NCI-H82 treated with DMSO at 0.1 percent for 48 hours (cell line): ENCODE measurements at regions not wholly inside any gene's neighbourhood (a gene's known extent, or its start where the extent isn't known, plus 50 kb on each side); places are given as distances from the start of the nearest gene placed in this dataset.
"Not testable (repeated sequence)": the region's sequence is repeated elsewhere in the genome, so short reads cannot be mapped to it uniquely, and the experiment has no call there.

ENCODE experiments used
- DNase-seq: peaks from one replicate; lab custom pipeline; 2025; ENCODE audit not compliant: unreplicated experiment; lab: John Stamatoyannopoulos, UW

DNA sequence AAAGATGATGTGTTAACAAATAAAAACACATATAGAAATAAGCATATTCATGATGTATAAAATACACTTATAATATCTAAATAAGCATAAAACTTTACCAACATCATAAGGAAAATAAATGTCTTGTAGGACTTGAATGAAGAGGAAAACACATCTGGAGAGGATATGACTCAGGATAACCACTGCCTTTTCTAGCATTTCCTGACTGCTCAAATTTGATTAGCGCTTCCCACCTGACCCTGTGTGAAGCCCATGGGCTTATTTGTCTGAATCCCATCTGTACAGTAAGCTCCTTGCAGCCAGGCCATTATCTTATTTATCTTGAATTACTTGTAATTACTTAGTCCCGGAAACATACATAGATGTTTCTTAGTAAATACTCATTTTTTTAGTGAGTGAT is 608.6 kb downstream of the COL12A1 start:
- no peak for DNase-seq

DNA sequence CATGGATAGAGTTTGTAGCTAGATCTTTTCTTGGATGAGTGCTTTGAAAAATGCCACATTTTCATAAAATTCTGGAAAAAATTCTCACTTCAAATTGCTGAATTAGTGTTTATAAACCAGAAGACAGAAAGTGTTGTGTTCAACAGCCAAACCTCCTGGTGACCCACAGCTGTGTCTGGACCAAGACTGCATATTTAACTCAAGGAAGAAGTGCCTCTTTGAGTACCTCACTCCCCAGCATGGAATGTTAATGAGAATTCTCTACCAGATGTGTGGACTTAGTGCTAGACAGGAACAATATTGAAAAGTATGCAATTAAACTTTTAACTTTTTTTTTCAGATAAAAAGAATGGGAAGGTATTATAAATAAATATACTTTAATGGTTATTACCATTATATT is 609.3 kb downstream of the COL12A1 start:
- DNase-seq, result no peak

GRCh38 chr6:74594350-74594749 is 611.5 kb downstream of the COL12A1 start:
- not testable (repeated sequence) for DNase-seq

DNA sequence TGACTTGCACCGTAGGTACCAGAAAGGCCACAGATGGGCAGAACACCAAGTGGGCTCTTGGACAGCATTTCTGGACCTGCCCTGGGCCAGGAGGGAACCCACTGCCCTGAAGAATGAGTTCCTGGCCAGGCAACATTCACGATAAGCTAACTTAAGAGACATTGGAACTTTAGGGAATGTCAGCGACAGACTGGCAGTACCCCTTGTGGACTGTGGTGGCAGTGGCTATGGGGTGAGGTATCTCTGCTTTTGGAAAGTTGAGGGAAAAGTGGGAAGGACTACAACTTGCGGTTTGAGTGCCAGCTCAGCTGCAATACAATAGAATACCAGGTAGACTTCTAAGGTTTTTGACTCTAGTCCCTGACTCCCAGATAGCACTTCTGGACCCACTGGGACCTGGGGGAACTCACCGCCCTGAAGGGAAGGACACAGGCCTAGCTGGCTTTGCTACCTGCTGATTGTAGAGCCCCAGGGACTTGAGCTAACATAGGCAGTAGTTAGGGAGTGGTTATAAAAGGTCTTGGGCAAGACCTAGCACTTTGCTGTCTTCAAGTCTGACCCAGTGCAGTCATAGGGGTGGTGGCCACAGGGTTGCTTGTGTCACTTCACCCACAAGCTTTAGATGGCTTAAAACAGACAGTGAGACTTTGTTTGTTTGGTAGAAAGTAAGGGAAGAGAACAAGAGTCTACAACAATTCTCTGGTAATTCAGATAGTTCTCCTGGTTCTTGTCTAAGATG is 617.6 kb downstream of the COL12A1 start:
- DNase-seq, result no peak

- no peak for DNase-seq
Measured at GRCh38 chr6:74587386-74587785, 618.5 kb downstream of the COL12A1 start.

- DNase-seq, result no peak
Measured at GRCh38 chr6:74585753-74586152, 620.1 kb downstream of the COL12A1 start.

- no peak for DNase-seq
Measured at GRCh38 chr6:74581681-74582080, 624.2 kb downstream of the COL12A1 start.

DNA sequence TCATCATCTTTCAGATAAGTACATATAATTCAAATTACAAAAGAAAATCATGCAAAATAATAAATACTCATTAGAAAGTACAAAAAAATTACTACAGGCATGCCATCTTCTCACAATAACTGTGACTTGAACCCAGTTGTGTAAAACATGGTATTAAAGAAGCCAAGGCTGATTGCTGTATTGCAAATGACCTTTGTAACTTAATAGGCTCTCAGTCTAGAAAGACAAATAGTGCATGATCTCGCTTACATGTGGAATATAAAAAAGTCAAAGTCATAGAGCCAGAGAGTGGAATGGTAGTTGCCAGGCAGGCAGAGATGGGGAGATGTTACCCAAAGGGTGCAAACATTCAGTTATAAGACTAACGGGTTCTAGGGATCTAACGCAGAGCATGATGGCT is 626.1 kb downstream of the COL12A1 start:
- no peak for DNase-seq

DNA sequence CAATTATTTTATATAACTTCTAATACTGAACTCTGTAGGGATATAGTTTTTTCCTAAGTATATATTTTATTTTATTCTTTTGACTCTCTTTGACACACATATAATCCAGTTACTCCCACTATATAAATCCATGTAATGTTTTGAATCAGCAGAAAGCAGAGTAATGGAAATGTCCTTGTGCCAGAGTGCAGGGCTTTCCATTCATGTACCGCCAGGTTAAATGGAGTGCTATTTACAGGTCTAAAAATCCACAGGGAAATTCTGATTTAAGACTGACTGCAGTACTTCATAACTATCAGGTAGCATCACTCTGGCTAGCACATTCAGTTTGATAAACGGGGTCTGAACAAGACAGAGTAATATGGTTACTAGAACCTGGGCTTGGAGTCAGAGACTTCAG is 626.8 kb downstream of the COL12A1 start:
- no peak for DNase-seq

DNA sequence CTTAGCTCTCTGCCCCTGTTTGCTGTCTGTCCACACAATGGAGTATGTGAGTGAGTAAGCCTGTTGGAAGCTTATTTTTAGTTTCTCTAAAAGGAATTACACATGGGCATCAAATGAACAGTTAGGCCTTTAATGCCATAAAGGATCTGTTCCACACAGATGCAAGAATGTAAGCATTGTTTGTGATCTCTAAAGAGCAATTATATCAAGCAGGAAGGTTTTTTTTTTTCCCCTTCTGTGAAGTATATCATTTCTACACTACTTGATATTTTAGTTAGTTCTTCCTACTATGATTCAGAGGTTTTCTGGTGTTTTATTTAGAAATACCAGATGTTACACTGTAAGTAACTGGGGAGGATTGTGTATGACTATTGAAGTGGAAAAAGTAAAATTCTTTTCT is 627.5 kb downstream of the COL12A1 start:
- DNase-seq, result no peak

GRCh38 chr6:74577619-74578018 is 628.2 kb downstream of the COL12A1 start:
- DNase-seq, result no peak

- peak; percentile 29 for DNase-seq
Measured at GRCh38 chr6:74574794-74575193, 631.1 kb downstream of the COL12A1 start.

DNA sequence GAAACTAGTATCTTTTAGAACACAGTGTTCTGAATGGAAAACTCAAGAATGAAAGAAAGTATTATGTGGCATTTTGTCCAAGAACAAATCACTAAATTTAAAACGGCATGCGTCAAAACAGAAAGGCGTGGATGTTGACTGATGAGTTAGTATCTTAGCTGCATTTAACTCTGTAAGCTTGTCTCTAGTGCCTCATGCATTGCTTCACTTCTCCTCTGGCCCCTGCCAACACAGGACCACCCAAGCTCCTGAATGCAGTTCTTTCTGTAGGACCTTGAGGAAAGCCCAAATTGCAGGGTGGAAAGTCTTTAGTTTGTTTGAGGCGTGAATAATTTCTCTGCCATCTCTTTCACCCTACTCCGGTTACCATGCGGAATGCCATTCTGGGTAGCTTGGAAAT is 632.2 kb downstream of the COL12A1 start:
- no peak for DNase-seq

DNA sequence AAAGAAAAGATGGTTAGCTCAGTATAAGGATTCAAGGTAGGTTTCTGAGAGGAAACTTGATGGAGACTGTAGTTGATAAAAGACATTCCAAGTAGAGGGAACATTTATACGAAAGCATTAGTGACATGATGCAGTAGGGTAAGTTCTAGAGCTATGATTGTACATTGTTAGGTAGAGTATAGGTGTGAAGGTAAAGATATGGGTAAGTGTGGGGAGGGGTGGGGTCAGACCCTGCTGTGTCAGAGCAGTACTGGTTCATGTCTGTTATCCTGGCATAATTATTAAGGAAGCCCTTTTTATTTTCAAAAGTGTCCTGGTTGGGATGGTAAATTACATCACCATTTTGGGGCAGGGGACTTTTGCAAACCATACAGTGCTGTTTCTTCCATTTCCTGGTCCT is 635.8 kb downstream of the COL12A1 start:
- no peak for DNase-seq

GRCh38 chr6:74568861-74569260 is 637.0 kb downstream of the COL12A1 start:
- DNase-seq, result no peak

DNA sequence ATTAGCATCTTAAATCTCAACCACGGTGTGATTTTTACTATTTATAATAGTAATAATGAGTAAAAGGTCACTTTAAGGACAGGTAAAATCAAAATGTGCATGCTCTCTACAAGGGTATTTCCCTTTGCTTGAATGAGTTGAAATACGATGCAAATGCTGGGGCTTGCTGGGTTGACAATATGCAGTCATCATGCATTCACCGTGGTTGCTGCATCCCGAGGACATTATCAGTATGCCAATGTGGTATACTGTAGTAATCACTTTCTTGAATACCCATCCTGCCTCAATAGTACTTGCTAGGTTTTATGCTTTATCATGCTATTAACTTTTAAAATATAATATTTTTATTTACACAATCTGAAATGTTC is 637.9 kb downstream of the COL12A1 start:
- DNase-seq, result not testable (repeated sequence)

- DNase-seq, result no peak
Measured at GRCh38 chr6:74567281-74567922, 638.5 kb downstream of the COL12A1 start.

GRCh38 chr6:74557236-74557635 is 648.6 kb downstream of the COL12A1 start:
- no peak for DNase-seq

DNA sequence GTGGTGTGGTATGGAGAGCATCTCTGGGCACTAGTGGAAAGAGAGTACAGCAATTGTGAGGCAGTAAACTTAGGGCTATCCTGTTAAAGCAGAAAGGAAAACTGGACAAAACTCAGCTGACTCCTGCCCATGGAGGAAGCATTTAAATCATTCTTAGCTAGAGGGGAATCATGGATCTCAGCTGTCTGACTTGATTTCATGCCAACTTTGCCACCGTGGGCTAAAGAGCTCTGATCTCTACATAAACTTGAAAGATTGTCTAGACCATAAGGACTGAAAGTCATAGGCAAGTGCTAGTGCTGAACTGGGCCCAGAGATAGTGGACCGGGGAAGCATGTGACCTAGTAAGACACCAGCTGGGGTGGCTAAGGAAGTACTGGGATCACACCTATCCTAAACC is 651.8 kb downstream of the COL12A1 start:
- DNase-seq, result no peak

- no peak for DNase-seq
Measured at GRCh38 chr6:74551896-74552295, 654.0 kb downstream of the COL12A1 start.

DNA sequence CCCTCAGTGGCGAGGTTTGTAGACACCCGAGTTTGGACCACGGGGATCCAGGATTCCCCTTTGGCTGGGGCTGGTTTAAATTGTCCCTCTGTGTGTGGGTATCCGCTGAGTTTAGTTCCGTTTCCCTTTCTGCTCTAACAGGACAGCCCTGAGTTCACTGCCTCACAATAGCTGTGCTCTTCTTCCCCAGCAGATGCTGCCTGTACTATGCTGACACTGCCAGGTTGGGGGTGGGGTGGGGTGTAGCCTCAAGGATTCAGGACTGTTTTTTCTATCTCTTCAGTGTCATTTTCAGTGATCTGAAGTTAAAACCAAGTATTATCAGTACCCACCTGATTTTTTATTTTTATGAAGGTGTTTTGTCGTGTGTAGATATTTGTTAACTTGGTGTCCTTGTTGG is 655.0 kb downstream of the COL12A1 start:
- no peak for DNase-seq

DNA sequence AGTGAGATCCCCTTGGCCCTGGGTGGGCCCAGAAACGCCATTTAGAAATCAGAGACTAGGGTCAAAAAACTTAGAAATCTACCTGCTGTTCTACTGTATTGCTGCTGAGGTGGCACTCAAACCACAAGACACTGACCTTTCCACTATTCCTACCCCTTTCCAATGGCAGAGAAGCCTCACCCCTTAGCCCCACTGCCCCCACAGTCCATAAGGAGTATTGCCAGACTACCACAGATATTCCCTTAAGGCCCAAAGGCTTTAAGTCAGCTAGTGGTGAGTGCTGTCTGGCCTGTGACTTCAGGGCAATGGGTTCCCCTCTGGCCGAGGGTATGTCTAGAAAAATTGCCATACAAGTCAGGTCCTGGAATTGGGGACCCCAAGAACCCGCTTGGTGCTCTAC is 656.1 kb downstream of the COL12A1 start:
- no peak for DNase-seq
